OCI-LY3 (cell line): ENCODE measurements at regions not wholly inside any gene's neighbourhood (a gene's known extent, or its start where the extent isn't known, plus 50 kb on each side); places are given as distances from the start of the nearest gene placed in this dataset.

Experiments used
- H2AFZ ChIP-seq: fragments of 200-600, 300-600 bp; shearing (Covaris generic); 2 replicates; pipeline ENCODE4 v1.6.0; 2014; ENCODE audit warnings: antibody characterized with exemption, low read depth, low read length
- H3K27ac ChIP-seq: fragments of 200-600, 300-600 bp; sonication (generic); 2 replicates; pipeline ENCODE4 v1.5.1; 2014; ENCODE audit warnings: mild to moderate bottlenecking, low read length, moderate library complexity, mixed read lengths
- H3K27me3 ChIP-seq: fragments of 200-600, 300-600 bp; sonication (generic); 2 replicates; pipeline ENCODE4 v1.6.1; 2014; ENCODE audit warnings: low read depth, low read length, mixed read lengths
- H3K36me3 ChIP-seq: fragments of 200-600, 300-600 bp; sonication (generic); replicated peaks from 2 replicates; pipeline ENCODE3; 2014; ENCODE audit warnings: low read depth, low read length, mixed read lengths
- H3K4me1 ChIP-seq: fragments of 300-600, 200-600 bp; sonication (generic); 2 replicates; pipeline ENCODE4 v1.6.1; 2014; ENCODE audit warnings: low read length, mixed read lengths
- H3K4me2 ChIP-seq: fragments of 200-600, 300-600 bp; sonication (generic); 2 replicates; pipeline ENCODE4 v1.6.1; 2014; ENCODE audit warnings: low read length, mixed read lengths
- H3K4me3 ChIP-seq: fragments of 300-600, 200-600 bp; sonication (generic); 2 replicates; pipeline ENCODE4 v1.5.1; 2014; ENCODE audit warnings: antibody characterized with exemption, mild to moderate bottlenecking, low read length, moderate library complexity
- H3K79me2 ChIP-seq: fragments of 300-600, 200-600 bp; shearing (Covaris generic); 2 replicates; pipeline ENCODE4 v1.6.1; 2014; ENCODE audit warnings: mild to moderate bottlenecking, low read length, mixed read lengths
- H3K9ac ChIP-seq: fragments of 300-600, 200-600 bp; shearing (Covaris generic); 2 replicates; pipeline ENCODE4 v1.6.0; 2014; ENCODE audit warnings: mild to moderate bottlenecking, low read length, moderate library complexity
- H3K9me3 ChIP-seq: fragments of 200-600, 300-600 bp; shearing (Covaris generic); 2 replicates; pipeline ENCODE4 v1.6.1; 2014; ENCODE audit warnings: low read length, mixed read lengths; ENCODE audit not compliant: insufficient read depth
- H4K20me1 ChIP-seq: fragments of 200-600, 300-600 bp; sonication (generic); 2 replicates; pipeline ENCODE4 v1.6.1; 2016; ENCODE audit warnings: low read length, mixed read lengths; ENCODE audit not compliant: insufficient read depth
- CTCF ChIP-seq: fragments of 200-600, 300-600 bp; sonication (generic); IDR thresholded peaks from 2 replicates; pipeline ENCODE4 v1.5.1; 2014; ENCODE audit warnings: antibody characterized with exemption, low read length, low read depth
- EZH2phosphoT487 ChIP-seq: fragments of 200-600 bp; shearing (Covaris generic); IDR thresholded peaks from 2 replicates; pipeline ENCODE4 v1.6.1; 2018; ENCODE audit warnings: antibody characterized with exemption, mixed run types, low read depth

GRCh38 chr18:55998071-55998522, 410.1 kb upstream of the TCF4 start:
- Histone ChIP-seq H4K20me1 (no peaks in the 10 kb centered on the region), H3K27me3 (no peaks in the 10 kb centered on the region), H3K9me3 (no peaks in the 10 kb centered on the region), H3K27ac (peak overlapping the region; percentile 65), H3K36me3 (no peaks in the 10 kb centered on the region), H3K4me1 (peaks cover 30% of the 10 kb centered on the region), H3K79me2 (no peaks in the 10 kb centered on the region), H3K4me3 (peak overlapping the region; percentile 57), H3K4me2 (peak overlapping the region; percentile 83), H2AFZ (peak overlapping the region; percentile 26), H3K9ac (peak overlapping the region; percentile 45)
- no peak for TF ChIP-seq EZH2phosphoT487

- Histone ChIP-seq H3K4me3 (peak overlapping the region; percentile 57), H3K9ac (peak overlapping the region; percentile 45), H3K27ac (peak overlapping the region; percentile 65), H3K79me2 (no peaks in the 10 kb centered on the region), H3K4me2 (peak overlapping the region; percentile 83), H4K20me1 (no peaks in the 10 kb centered on the region), H3K36me3 (no peaks in the 10 kb centered on the region), H3K4me1 (peaks cover 30% of the 10 kb centered on the region), H3K27me3 (no peaks in the 10 kb centered on the region), H2AFZ (peak overlapping the region; percentile 26), H3K9me3 (no peaks in the 10 kb centered on the region)
- TF ChIP-seq CTCF (peak; percentile 31), EZH2phosphoT487 (no peak)
Observed at GRCh38 chr18:55997151-55997561, 409.2 kb upstream of the TCF4 start.

GRCh38 chr18:55996717-55997116, 408.7 kb upstream of the TCF4 start:
- H3K36me3 ChIP-seq = no peaks in the 10 kb centered on the region
- peak overlapping the region; percentile 45 for H3K9ac ChIP-seq
- peaks cover 30% of the 10 kb centered on the region for H3K4me1 ChIP-seq
- no peaks in the 10 kb centered on the region for H3K9me3 ChIP-seq
- peak overlapping the region; percentile 83 for H3K4me2 ChIP-seq
- TF ChIP-seq CTCF (no peak), EZH2phosphoT487 (no peak)
- no peaks in the 10 kb centered on the region for H4K20me1 ChIP-seq
- peak overlapping the region; percentile 57 for H3K4me3 ChIP-seq
- no peaks in the 10 kb centered on the region for H3K79me2 ChIP-seq
- peak overlapping the region; percentile 65 for H3K27ac ChIP-seq
- H3K27me3 ChIP-seq = no peaks in the 10 kb centered on the region
- peak overlapping the region; percentile 26 for H2AFZ ChIP-seq

GRCh38 chr18:55990186-55990585, 402.2 kb upstream of the TCF4 start:
- Histone ChIP-seq H3K9me3 (peaks cover 6% of the 10 kb centered on the region), H2AFZ (no peak overlapping the region), H3K4me2 (no peak overlapping the region), H3K27ac (no peak overlapping the region), H4K20me1 (no peaks in the 10 kb centered on the region), H3K4me3 (no peak overlapping the region), H3K4me1 (peaks cover 16% of the 10 kb centered on the region), H3K9ac (no peak overlapping the region), H3K79me2 (no peaks in the 10 kb centered on the region), H3K36me3 (no peaks in the 10 kb centered on the region), H3K27me3 (no peaks in the 10 kb centered on the region)
- no peak for TF ChIP-seq CTCF
- no peak for TF ChIP-seq EZH2phosphoT487
